Loucy (cell line): ENCODE measurements at regions not wholly inside any gene's neighbourhood (a gene's known extent, or its start where the extent isn't known, plus 50 kb on each side); places are given as distances from the start of the nearest gene placed in this dataset.

ENCODE experiments used
- H2AFZ ChIP-seq: fragments of 200-600 bp; sonication (generic); 2 replicates; pipeline ENCODE4 v1.6.0; 2016; ENCODE audit warnings: antibody characterized with exemption, mild to moderate bottlenecking, low read length, moderate library complexity
- H3F3A ChIP-seq: fragments of 200-600 bp; 2 replicates; pipeline ENCODE4 v1.6.0; 2016; ENCODE audit warnings: antibody characterized with exemption, low read depth, mild to moderate bottlenecking
- H3K27me3 ChIP-seq: fragments of 200-600 bp; sonication (generic); 2 replicates; pipeline ENCODE4 v1.6.1; 2014; ENCODE audit warnings: low read length, mild to moderate bottlenecking; ENCODE audit not compliant: insufficient read depth, poor library complexity, severe bottlenecking
- H3K36me3 ChIP-seq: fragments of 200-600 bp; sonication (generic); 2 replicates; pipeline ENCODE4 v1.6.1; 2016; ENCODE audit warnings: low read length; ENCODE audit not compliant: insufficient read depth
- H3K4me1 ChIP-seq: fragments of 200-600 bp; sonication (generic); 2 replicates; pipeline ENCODE4 v1.5.1; 2014; ENCODE audit warnings: low read length, mild to moderate bottlenecking; ENCODE audit not compliant: insufficient read depth, poor library complexity, severe bottlenecking
- H3K4me2 ChIP-seq: fragments of 200-600 bp; sonication (generic); 2 replicates; pipeline ENCODE4 v1.6.0; 2014; ENCODE audit warnings: antibody characterized with exemption, low read length, low read depth, mild to moderate bottlenecking; ENCODE audit not compliant: poor library complexity, severe bottlenecking
- H3K4me3 ChIP-seq: fragments of 200-600 bp; sonication (generic); 2 replicates; pipeline ENCODE4 v1.5.1; 2014; ENCODE audit warnings: low read length, mild to moderate bottlenecking, mixed read lengths; ENCODE audit not compliant: poor library complexity, severe bottlenecking
- H3K79me2 ChIP-seq: fragments of 200-600 bp; sonication (generic); 2 replicates; pipeline ENCODE4 v1.6.1; 2014; ENCODE audit warnings: low read length; ENCODE audit not compliant: insufficient read depth
- H3K9ac ChIP-seq: fragments of 200-600 bp; sonication (generic); 2 replicates; pipeline ENCODE4 v1.6.0; 2014; ENCODE audit warnings: mild to moderate bottlenecking, low read depth, low read length, moderate library complexity; ENCODE audit not compliant: poor library complexity, severe bottlenecking
- H3K9me2 ChIP-seq: fragments of 200-600 bp; sonication (generic); replicated peaks from 2 replicates; pipeline ENCODE4 v1.6.1; 2016; ENCODE audit warnings: low read depth, low read length, mixed read lengths
- H3K9me3 ChIP-seq: fragments of 200-600 bp; sonication (generic); 2 replicates; pipeline ENCODE4 v1.6.1; 2014; ENCODE audit warnings: mild to moderate bottlenecking, antibody characterized with exemption, low read length, low read depth; ENCODE audit not compliant: insufficient read depth
- H4K20me1 ChIP-seq: fragments of 200-600 bp; sonication (generic); 2 replicates; pipeline ENCODE4 v1.6.0; 2014; ENCODE audit warnings: antibody characterized with exemption, low read length, mild to moderate bottlenecking; ENCODE audit not compliant: insufficient read depth, poor library complexity, severe bottlenecking
- EZH2phosphoT487 ChIP-seq: fragments of 200-600 bp; IDR thresholded peaks from 2 replicates; pipeline ENCODE4 v1.6.1; 2018; ENCODE audit warnings: antibody characterized with exemption, mild to moderate bottlenecking, moderate library complexity, borderline replicate concordance
- TF ChIP-seq, protein P1 (sequence below): fragments of 200-600 bp; sonication (generic); conservative IDR thresholded peaks from 2 replicates; pipeline ENCODE4 v1.5.1; 2014; ENCODE audit warnings: mild to moderate bottlenecking, antibody characterized with exemption, low read length

DNA sequence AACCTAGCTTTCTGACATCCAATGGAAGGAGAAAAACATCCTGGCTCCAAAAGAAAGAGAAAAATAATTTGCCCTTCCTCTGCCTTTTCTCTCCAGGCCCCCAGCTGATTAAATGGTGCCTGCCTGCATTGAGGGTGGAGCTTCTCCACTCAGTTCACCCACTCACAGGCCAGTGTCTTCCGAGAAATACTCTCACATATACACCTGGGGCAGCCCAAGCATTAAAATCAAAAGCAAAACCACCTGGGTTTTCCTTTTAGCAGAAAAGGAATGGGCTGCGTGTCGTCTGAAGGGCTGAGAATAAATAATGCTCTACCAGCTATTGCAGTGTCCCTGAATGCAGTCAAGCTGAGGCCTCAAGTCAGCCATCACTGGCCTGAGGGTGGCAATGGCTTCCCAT, 1143.8 kb upstream of the TENM4 start:
- TF ChIP-seq, protein P1, sequence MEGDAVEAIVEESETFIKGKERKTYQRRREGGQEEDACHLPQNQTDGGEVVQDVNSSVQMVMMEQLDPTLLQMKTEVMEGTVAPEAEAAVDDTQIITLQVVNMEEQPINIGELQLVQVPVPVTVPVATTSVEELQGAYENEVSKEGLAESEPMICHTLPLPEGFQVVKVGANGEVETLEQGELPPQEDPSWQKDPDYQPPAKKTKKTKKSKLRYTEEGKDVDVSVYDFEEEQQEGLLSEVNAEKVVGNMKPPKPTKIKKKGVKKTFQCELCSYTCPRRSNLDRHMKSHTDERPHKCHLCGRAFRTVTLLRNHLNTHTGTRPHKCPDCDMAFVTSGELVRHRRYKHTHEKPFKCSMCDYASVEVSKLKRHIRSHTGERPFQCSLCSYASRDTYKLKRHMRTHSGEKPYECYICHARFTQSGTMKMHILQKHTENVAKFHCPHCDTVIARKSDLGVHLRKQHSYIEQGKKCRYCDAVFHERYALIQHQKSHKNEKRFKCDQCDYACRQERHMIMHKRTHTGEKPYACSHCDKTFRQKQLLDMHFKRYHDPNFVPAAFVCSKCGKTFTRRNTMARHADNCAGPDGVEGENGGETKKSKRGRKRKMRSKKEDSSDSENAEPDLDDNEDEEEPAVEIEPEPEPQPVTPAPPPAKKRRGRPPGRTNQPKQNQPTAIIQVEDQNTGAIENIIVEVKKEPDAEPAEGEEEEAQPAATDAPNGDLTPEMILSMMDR, result no peak
- TF ChIP-seq EZH2phosphoT487, result no peak
- Histone ChIP-seq H3K9me3 (no peaks in the 10 kb centered on the region), H4K20me1 (no peaks in the 10 kb centered on the region), H3F3A (no peaks in the 10 kb centered on the region), H3K27me3 (no peaks in the 10 kb centered on the region), H2AFZ (no peak overlapping the region), H3K9ac (no peak overlapping the region), H3K36me3 (no peaks in the 10 kb centered on the region), H3K9me2 (no peaks in the 10 kb centered on the region), H3K79me2 (no peaks in the 10 kb centered on the region), H3K4me2 (no peak overlapping the region), H3K4me1 (no peaks in the 10 kb centered on the region), H3K4me3 (no peak overlapping the region)

- H3K9me3 ChIP-seq, result no peaks in the 10 kb centered on the region
- TF ChIP-seq, protein P1, result no peak
- no peak for TF ChIP-seq EZH2phosphoT487
Measured at GRCh38 chr11:80569832-80570231, 1129.0 kb upstream of the TENM4 start.

GRCh38 chr11:80565231-80565630, 1124.4 kb upstream of the TENM4 start:
- TF ChIP-seq, protein P1, result no peak
- no peak for TF ChIP-seq EZH2phosphoT487

More at GRCh38 chr11:80569832-80570231, 1129.0 kb upstream of the TENM4 start:
- no peak overlapping the region for H3K4me2 ChIP-seq
- no peaks in the 10 kb centered on the region for H3K36me3 ChIP-seq
- no peaks in the 10 kb centered on the region for H3F3A ChIP-seq
- no peak overlapping the region for H3K4me3 ChIP-seq
- no peaks in the 10 kb centered on the region for H4K20me1 ChIP-seq
- H3K79me2 ChIP-seq, result no peaks in the 10 kb centered on the region
- H3K4me1 ChIP-seq, result no peaks in the 10 kb centered on the region
- H3K9me2 ChIP-seq, result no peaks in the 10 kb centered on the region
- no peak overlapping the region for H2AFZ ChIP-seq
- H3K27me3 ChIP-seq, result no peaks in the 10 kb centered on the region
- H3K9ac ChIP-seq, result no peak overlapping the region

More at GRCh38 chr11:80565231-80565630, 1124.4 kb upstream of the TENM4 start:
- H3K9me2 ChIP-seq, result no peaks in the 10 kb centered on the region; the same call in 1 of the 2 replicates
- no peak overlapping the region for H2AFZ ChIP-seq
- H4K20me1 ChIP-seq, result no peaks in the 10 kb centered on the region
- no peaks in the 10 kb centered on the region for H3K36me3 ChIP-seq
- no peak overlapping the region for H3K9ac ChIP-seq
- no peaks in the 10 kb centered on the region for H3F3A ChIP-seq
- no peaks in the 10 kb centered on the region for H3K9me3 ChIP-seq
- H3K79me2 ChIP-seq, result no peaks in the 10 kb centered on the region
- no peaks in the 10 kb centered on the region for H3K4me1 ChIP-seq
- H3K27me3 ChIP-seq, result no peaks in the 10 kb centered on the region
- H3K4me3 ChIP-seq, result no peak overlapping the region
- no peak overlapping the region for H3K4me2 ChIP-seq
